ENCODE measurements at regions not wholly inside any gene's neighbourhood (a gene's known extent, or its start where the extent isn't known, plus 50 kb on each side); places are given as distances from the start of the nearest gene placed in this dataset.

- TF ChIP-seq POLR2AphosphoS5 (IDR thresholded peaks at IDR 0.05; ENCODE audit: low read depth, low read length), result no peak
- TF ChIP-seq POLR2A (IDR thresholded peaks at IDR 0.05; ENCODE audit: low read depth, low read length), result no peak
- no peak for TF ChIP-seq TAF1 (IDR thresholded peaks at IDR 0.05; ENCODE audit: borderline replicate concordance, low read depth, low read length)
These were observed 184.7 kb upstream of the HSF2 start for GRCh38 chr6:122214605-122215318.
